ENCODE measurements at regions not wholly inside any gene's neighbourhood (a gene's known extent, or its start where the extent isn't known, plus 50 kb on each side); places are given as distances from the start of the nearest gene placed in this dataset.

DNA sequence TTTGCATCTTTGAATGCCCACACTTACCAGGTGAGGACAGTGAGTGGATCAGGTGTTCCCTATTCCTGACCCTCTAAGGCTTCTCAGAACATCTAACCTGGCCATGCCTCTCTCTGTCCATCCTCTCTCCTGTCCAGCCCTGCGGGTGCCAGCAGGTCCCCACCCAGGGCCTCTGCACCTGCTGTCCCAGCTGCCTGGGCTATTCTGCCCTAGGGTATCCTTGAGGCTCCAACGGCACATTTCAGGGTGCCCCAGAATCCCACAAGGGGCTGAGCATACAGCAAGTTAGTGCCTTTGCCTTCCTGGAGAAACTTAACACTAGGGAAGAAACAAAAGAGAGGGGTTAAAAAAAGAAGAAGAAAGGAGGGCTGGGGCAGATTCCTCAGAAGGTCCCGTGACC lies 107.4 kb downstream of the UNCX start:
- Histone ChIP-seq H3K27me3 (ENCODE audit: low read depth) (peaks cover 73% of the 10 kb centered on the region), H3K36me3 (no peaks in the 10 kb centered on the region), H3K4me1 (no peaks in the 10 kb centered on the region), H3K9me3 (replicated peaks) (peaks cover 39% of the 10 kb centered on the region), H3K4me3 (no peak overlapping the region), H3K27ac (replicated peaks) (no peak overlapping the region)
- DNase-seq = no peak
- TF ChIP-seq, protein P1, sequence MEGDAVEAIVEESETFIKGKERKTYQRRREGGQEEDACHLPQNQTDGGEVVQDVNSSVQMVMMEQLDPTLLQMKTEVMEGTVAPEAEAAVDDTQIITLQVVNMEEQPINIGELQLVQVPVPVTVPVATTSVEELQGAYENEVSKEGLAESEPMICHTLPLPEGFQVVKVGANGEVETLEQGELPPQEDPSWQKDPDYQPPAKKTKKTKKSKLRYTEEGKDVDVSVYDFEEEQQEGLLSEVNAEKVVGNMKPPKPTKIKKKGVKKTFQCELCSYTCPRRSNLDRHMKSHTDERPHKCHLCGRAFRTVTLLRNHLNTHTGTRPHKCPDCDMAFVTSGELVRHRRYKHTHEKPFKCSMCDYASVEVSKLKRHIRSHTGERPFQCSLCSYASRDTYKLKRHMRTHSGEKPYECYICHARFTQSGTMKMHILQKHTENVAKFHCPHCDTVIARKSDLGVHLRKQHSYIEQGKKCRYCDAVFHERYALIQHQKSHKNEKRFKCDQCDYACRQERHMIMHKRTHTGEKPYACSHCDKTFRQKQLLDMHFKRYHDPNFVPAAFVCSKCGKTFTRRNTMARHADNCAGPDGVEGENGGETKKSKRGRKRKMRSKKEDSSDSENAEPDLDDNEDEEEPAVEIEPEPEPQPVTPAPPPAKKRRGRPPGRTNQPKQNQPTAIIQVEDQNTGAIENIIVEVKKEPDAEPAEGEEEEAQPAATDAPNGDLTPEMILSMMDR (IDR thresholded peaks at IDR 0.05; ENCODE audit: borderline replicate concordance) = no peak
- intact Hi-C loops (cut with micrococcal nuclease) = no loop called here

DNA sequence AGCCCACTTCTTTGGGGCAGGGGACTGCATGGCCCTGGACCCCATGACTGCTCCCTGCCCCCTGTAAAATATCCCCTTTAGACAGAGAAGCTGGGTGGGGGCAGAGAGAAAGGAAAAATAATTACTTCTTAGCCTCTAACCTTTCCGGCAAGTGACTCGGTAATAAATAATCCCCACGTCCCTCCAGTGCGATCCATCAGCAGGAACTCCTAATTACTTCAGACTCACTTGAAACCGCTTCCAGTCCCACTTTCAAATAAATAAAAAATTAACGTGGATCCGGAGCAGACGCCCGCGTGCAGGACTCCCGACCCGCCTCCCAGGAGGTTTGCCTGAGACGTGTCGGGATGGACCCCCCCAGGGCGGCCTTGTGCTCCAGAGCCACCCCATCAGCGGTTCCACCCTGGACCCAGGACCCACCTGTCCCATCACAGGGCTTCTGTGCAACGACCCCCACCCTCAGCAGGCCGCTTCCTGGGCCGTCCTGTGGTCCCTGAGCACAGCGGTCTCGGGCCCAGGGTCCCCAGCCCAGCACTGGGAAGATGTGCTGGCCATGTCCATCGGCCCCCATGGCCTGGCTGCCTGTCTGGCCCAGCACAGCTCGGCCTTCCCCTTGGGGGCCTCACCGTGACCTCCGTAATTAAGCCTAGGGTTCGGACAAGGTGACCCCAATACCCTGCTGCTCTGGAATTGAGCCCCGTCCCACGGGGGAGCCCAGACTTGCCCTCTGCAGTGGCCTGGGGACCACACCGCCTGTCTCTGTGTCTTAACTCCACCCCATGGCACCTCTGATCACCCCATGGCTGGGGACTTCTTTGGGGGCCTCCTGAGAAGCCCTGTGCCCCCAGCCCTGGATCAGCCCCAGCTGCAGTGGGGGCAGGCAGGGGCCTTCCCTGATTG lies 108.0 kb downstream of the UNCX start:
- no peaks in the 10 kb centered on the region for H3K4me1 ChIP-seq
- intact Hi-C loops (cut with micrococcal nuclease) = no loop called here
- no peaks in the 10 kb centered on the region for H3K36me3 ChIP-seq
- H3K27ac ChIP-seq (replicated peaks) = no peak overlapping the region
- peaks cover 34% of the 10 kb centered on the region for H3K9me3 ChIP-seq (replicated peaks)
- peaks cover 77% of the 10 kb centered on the region for H3K27me3 ChIP-seq (ENCODE audit: low read depth)
- no peak for DNase-seq
- TF ChIP-seq, protein P1 (IDR thresholded peaks at IDR 0.05; ENCODE audit: borderline replicate concordance) = no peak
- H3K4me3 ChIP-seq = no peak overlapping the region

DNA sequence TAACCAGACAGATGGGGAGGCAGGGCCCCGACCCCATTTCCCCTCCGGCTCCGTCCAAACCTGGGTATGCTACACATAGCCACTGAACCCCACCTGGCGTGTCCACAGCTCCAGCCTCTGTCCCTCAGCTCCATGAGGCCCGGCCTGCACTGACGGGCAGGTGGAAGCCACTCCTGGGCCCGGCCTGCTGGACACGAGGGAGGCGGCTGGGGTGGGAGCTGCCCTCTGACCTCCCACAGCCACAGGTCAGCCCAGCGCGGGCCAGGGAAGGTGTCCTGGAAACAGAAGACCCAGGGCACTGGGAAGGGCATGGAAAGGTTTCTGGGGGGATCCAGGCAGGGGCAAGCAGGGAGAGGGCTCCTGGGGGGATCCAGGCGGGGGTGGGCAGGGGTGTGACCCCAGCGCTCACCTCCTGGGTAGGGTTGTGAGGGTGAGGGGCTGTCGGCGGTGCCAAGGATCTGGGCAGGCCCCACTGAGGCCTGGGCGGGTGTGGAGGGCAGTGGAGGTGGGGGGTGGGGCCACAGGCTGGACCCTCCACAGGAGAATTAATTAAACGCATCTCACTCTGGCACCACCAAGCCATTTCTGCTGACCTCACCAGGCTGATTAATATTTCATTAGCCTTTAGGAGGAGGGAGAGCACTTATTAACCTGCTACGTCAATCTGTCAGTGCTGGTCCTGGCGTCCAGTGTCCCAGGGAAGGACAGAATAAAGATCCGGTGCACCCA lies 108.9 kb downstream of the UNCX start:
- H3K27ac ChIP-seq (replicated peaks) = no peak overlapping the region
- no peaks in the 10 kb centered on the region for H3K36me3 ChIP-seq
- H3K4me3 ChIP-seq = no peak overlapping the region
- TF ChIP-seq, protein P1 (IDR thresholded peaks at IDR 0.05; ENCODE audit: borderline replicate concordance) = no peak
- intact Hi-C loops (cut with micrococcal nuclease) = no loop called here
- H3K9me3 ChIP-seq (replicated peaks) = peaks cover 26% of the 10 kb centered on the region
- no peak for DNase-seq
- H3K27me3 ChIP-seq (ENCODE audit: low read depth) = peaks cover 86% of the 10 kb centered on the region
- no peaks in the 10 kb centered on the region for H3K4me1 ChIP-seq

DNA sequence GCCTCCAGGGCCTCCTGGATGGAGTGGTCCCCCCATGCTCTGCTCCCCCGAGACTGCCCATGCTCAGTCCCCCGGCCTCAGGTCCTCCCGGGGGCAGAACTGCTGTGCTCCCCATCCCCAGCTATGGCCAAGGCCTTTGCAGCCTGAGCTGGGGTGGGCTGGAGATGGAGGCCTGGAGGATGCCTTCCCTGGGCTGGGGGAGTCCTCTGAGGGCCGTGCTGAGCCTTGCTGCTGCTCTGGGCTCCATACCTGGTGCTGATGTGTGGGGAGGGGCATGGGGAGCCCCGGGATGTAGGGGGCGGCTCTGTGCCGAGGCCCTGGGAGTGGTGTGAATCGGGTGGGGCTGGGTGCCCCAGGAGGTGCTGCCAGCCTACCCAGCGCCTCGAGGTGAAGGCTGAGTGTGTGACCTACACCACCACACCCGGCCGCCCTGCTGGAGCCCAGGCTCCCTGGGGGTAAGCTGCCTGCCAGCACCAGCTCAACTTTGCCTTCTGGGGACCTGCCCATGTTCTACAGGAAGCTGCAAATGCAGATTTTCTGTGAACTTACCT lies 109.5 kb downstream of the UNCX start:
- H3K36me3 ChIP-seq = no peaks in the 10 kb centered on the region
- intact Hi-C loops (cut with micrococcal nuclease) = no loop called here
- TF ChIP-seq, protein P1 (IDR thresholded peaks at IDR 0.05; ENCODE audit: borderline replicate concordance) = no peak

DNA sequence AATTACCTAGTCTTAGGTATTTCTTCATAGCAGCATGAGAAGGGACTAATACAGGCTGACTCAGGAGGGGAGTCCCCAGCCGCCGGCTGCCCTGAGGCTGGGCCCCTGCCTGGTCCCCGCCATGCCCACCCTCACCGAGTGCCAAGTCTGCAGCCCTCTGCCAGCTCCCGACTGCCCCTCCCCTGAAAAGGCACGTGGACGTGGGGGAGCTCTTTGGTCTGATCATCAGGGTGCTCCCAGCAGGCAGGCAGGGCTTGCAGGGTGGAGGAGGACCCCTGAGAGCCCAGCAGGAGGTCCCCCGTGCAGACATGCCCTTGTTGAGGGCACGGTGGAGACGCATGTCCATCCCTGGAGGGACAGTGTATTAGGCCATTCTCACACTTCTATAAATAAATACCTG lies 110.9 kb downstream of the UNCX start:
- DNase-seq = no peak
- Histone ChIP-seq H3K4me1 (no peaks in the 10 kb centered on the region), H3K27me3 (ENCODE audit: low read depth) (peaks cover 100% of the 10 kb centered on the region), H3K27ac (replicated peaks) (no peak overlapping the region), H3K36me3 (no peaks in the 10 kb centered on the region), H3K4me3 (no peak overlapping the region), H3K9me3 (replicated peaks) (peaks cover 6% of the 10 kb centered on the region)
- TF ChIP-seq, protein P1 (IDR thresholded peaks at IDR 0.05; ENCODE audit: borderline replicate concordance) = no peak
- intact Hi-C loops (cut with micrococcal nuclease) = no loop called here

More for the DNA sequence above, 109.5 kb downstream of the UNCX start:
- H3K4me3 ChIP-seq = no peak overlapping the region
- peaks cover 20% of the 10 kb centered on the region for H3K9me3 ChIP-seq (replicated peaks)
- no peak overlapping the region for H3K27ac ChIP-seq (replicated peaks)
- H3K4me1 ChIP-seq = no peaks in the 10 kb centered on the region
- no peak for DNase-seq
- peaks cover 92% of the 10 kb centered on the region for H3K27me3 ChIP-seq (ENCODE audit: low read depth)
